CD14-positive monocyte (primary cell): ENCODE measurements at regions not wholly inside any gene's neighbourhood (a gene's known extent, or its start where the extent isn't known, plus 50 kb on each side); places are given as distances from the start of the nearest gene placed in this dataset.

Source experiments
- DNase-seq, 3 donors: peaks; one replicate each; pipeline ENCODE4 v3.0.0-alpha.2; 2011 to 2022
- H2AFZ ChIP-seq: 2 replicates; pipeline ENCODE4 v1.6.0; 2012; ENCODE audit warnings: mild to moderate bottlenecking, low read depth, low read length, inconsistent platforms; ENCODE audit not compliant: insufficient read depth, poor library complexity, severe bottlenecking
- H3K27ac ChIP-seq, 2 donors: 1 replicate in 1 of 2; 2 replicates in 1 of 2; pipeline ENCODE4 v1.5.1; 2012 to 2013; ENCODE audit warnings: low read length in 2 of 2, control low read depth in 1 of 2, inconsistent platforms in 1 of 2, low read depth in 1 of 2, mild to moderate bottlenecking in 1 of 2
- H3K27me3 ChIP-seq, 2 donors: one replicate each; pipeline versions ENCODE4 v1.6.0 to v1.6.1; 2011 to 2013; ENCODE audit warnings: low read length in 2 of 2; ENCODE audit not compliant: control insufficient read depth in 2 of 2, insufficient read depth in 2 of 2
- H3K36me3 ChIP-seq, 2 donors: replicated peaks in 1 of 2; 1 replicate in 1 of 2; 2 replicates in 1 of 2; pipeline versions ENCODE4 v1.5.1 to v1.6.1; 2012 to 2013; ENCODE audit warnings: low read length in 2 of 2, control low read depth in 1 of 2, inconsistent platforms in 1 of 2, mild to moderate bottlenecking in 1 of 2; ENCODE audit not compliant: insufficient read depth in 2 of 2, control insufficient read depth in 1 of 2
- H3K4me1 ChIP-seq, 2 donors: 1 replicate in 1 of 2; 2 replicates in 1 of 2; pipeline versions ENCODE4 v1.5.1 to v1.6.1; 2012 to 2013; ENCODE audit warnings: low read length in 2 of 2, control low read depth in 1 of 2, inconsistent platforms in 1 of 2, mild to moderate bottlenecking in 1 of 2, moderate library complexity in 1 of 2; ENCODE audit not compliant: insufficient read depth in 2 of 2, control insufficient read depth in 1 of 2
- H3K4me2 ChIP-seq: replicated peaks from 2 replicates; pipeline ENCODE3; 2012; ENCODE audit warnings: low read length, moderate library complexity, mild to moderate bottlenecking; ENCODE audit not compliant: poor library complexity, severe bottlenecking; ENCODE audit errors: extremely low read depth
- H3K4me3 ChIP-seq, 3 experiments: fragments of 200-600 bp in 1 of 3; sonication (generic) in 1 of 3; replicated peaks in 1 of 3; 1 replicate in 2 of 3; 2 replicates in 1 of 3; pipeline ENCODE4 v1.5.1; 2011 to 2013; ENCODE audit warnings: low read length in 3 of 3, mild to moderate bottlenecking in 3 of 3, control low read depth in 2 of 3, low read depth in 2 of 3, inconsistent platforms in 1 of 3, moderate library complexity in 1 of 3
- H3K79me2 ChIP-seq: 2 replicates; pipeline ENCODE4 v1.6.0; 2012; ENCODE audit warnings: mild to moderate bottlenecking, control low read depth, inconsistent platforms, low read length, moderate library complexity; ENCODE audit not compliant: insufficient read depth
- H3K9ac ChIP-seq: 2 replicates; pipeline ENCODE4 v1.6.0; 2017; ENCODE audit warnings: low read length, mild to moderate bottlenecking; ENCODE audit not compliant: insufficient read depth, poor library complexity, severe bottlenecking
- H3K9me3 ChIP-seq, 2 donors: replicated peaks in 1 of 2; 1 replicate in 1 of 2; 2 replicates in 1 of 2; pipeline versions ENCODE4 v1.5.1 to v1.6.1; 2012 to 2013; ENCODE audit warnings: low read length in 2 of 2, control low read depth in 1 of 2; ENCODE audit not compliant: control insufficient read depth in 1 of 2, insufficient read depth in 1 of 2
- H4K20me1 ChIP-seq: 2 replicates; pipeline ENCODE4 v1.6.0; 2012; ENCODE audit warnings: mild to moderate bottlenecking, low read length, control low read depth, moderate library complexity; ENCODE audit not compliant: insufficient read depth
- H3K27ac Mint-ChIP-seq, 7 donors: one replicate each; pipeline ENCODE4 v1.8.0; 2020; ENCODE audit warnings: mild to moderate bottlenecking in 7 of 7, mixed read lengths in 7 of 7, moderate library complexity in 6 of 7, inconsistent platforms in 2 of 7
- H3K27me3 Mint-ChIP-seq, 3 donors: one replicate each; pipeline ENCODE4 v1.8.0; 2021 to 2022; ENCODE audit warnings: low read depth in 3 of 3, mild to moderate bottlenecking in 3 of 3, mixed read lengths in 3 of 3, moderate library complexity in 3 of 3, inconsistent platforms in 1 of 3
- H3K36me3 Mint-ChIP-seq, 2 donors: one replicate each; pipeline ENCODE4 v1.8.0; 2020; ENCODE audit warnings: mixed read lengths in 2 of 2, inconsistent platforms in 1 of 2, mild to moderate bottlenecking in 1 of 2
- H3K4me1 Mint-ChIP-seq: one replicate; pipeline ENCODE4 v1.8.0; 2020; ENCODE audit warnings: mild to moderate bottlenecking, mixed read lengths
- H3K4me3 Mint-ChIP-seq, 2 donors: one replicate each; pipeline ENCODE4 v1.8.0; 2020; ENCODE audit warnings: mild to moderate bottlenecking in 2 of 2, mixed read lengths in 2 of 2, moderate library complexity in 1 of 2
- H3K9me3 Mint-ChIP-seq, 7 donors: one replicate each; pipeline ENCODE4 v1.8.0; 2020 to 2022; ENCODE audit warnings: mixed read lengths in 7 of 7, mild to moderate bottlenecking in 6 of 7, moderate library complexity in 6 of 7, inconsistent platforms in 2 of 7
- WGBS: methylation state at CpG from one replicate; pipeline ENCODE4 v1.1.5; 2013; ENCODE audit warnings: missing lambda C conversion rate; ENCODE audit not compliant: insufficient coverage; 5-methylcytosine and 5-hydroxymethylcytosine counted together
- intact Hi-C, 2 donors: fragments of 100-400 bp; cut with micrococcal nuclease; formaldehyde crosslinking; loops; one replicate each; pipeline versions ENCODE4 v1.15.0 to v1.15.1; 2023
- TF ChIP-seq, protein P1 (sequence below): fragments of 200-600 bp; IDR thresholded peaks from one replicate; pipeline ENCODE4 v1.8.0; 2022; ENCODE audit warnings: antibody characterized with exemption, mild to moderate bottlenecking

GRCh38 chr15:66883284-66883911 is 181.4 kb downstream of the SMAD6 start:
- no peaks in the 10 kb centered on the region for H3K79me2 ChIP-seq
- H3K4me2 ChIP-seq = no peak overlapping the region
- no peaks in the 10 kb centered on the region for H4K20me1 ChIP-seq
- H2AFZ ChIP-seq = no peak overlapping the region
- H3K36me3 ChIP-seq = no peaks in the 10 kb centered on the region
- H3K9ac ChIP-seq = no peak overlapping the region
- H3K27me3 ChIP-seq = no peaks in the 10 kb centered on the region
- no peaks in the 10 kb centered on the region for H3K4me1 Mint-ChIP-seq
- no peaks in the 10 kb centered on the region for H3K9me3 ChIP-seq
- H3K27ac ChIP-seq = no peak overlapping the region
- H3K36me3 Mint-ChIP-seq = no peaks in the 10 kb centered on the region
- H3K4me3 Mint-ChIP-seq = no peak overlapping the region
- H3K4me3 ChIP-seq = no peak overlapping the region
- TF ChIP-seq, protein P1, sequence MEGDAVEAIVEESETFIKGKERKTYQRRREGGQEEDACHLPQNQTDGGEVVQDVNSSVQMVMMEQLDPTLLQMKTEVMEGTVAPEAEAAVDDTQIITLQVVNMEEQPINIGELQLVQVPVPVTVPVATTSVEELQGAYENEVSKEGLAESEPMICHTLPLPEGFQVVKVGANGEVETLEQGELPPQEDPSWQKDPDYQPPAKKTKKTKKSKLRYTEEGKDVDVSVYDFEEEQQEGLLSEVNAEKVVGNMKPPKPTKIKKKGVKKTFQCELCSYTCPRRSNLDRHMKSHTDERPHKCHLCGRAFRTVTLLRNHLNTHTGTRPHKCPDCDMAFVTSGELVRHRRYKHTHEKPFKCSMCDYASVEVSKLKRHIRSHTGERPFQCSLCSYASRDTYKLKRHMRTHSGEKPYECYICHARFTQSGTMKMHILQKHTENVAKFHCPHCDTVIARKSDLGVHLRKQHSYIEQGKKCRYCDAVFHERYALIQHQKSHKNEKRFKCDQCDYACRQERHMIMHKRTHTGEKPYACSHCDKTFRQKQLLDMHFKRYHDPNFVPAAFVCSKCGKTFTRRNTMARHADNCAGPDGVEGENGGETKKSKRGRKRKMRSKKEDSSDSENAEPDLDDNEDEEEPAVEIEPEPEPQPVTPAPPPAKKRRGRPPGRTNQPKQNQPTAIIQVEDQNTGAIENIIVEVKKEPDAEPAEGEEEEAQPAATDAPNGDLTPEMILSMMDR = no peak
- peaks cover 0 to 5% (median 2%) of the 10 kb centered on the region in 7 donors for H3K9me3 Mint-ChIP-seq
- H3K27ac Mint-ChIP-seq = no peak overlapping the region
- H3K4me1 ChIP-seq = no peaks in the 10 kb centered on the region
- intact Hi-C loops = no loop called here
- 53% methylated on average over 9 of the region's 10 CpGs for WGBS
- no peak for DNase-seq
- peaks cover 3 to 9% (median 8%) of the 10 kb centered on the region in 3 donors for H3K27me3 Mint-ChIP-seq

DNA sequence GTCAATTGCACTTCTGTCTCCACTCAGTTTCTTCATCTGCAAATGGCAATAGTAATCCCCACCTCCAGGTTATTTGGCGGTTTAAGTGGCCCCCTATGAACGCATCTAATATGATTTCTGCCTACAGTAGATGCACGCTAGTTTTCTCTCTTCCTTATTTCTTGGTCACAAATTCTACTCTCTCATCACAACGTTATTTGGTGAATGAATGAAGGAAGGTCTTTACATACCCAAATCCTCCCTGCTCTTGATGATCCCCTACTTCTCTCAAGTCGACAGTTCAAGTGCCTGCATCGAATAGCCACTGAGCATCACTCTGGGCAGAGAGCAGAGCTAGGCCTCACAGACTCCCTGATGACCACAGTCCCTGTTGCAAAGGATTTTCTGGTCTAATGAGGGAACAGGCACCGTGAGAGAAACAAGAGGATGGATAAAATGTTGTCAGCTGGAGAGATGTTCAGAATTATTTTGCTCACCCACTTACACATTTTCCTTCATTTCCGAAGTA is 181.2 kb upstream of the SMAD3 start:
- H2AFZ ChIP-seq = no peak overlapping the region
- Mint-ChIP-seq H3K27me3 (peaks cover 3 to 9% (median 8%) of the 10 kb centered on the region in 3 donors), H3K4me1 (no peaks in the 10 kb centered on the region), H3K27ac (no peak overlapping the region), H3K9me3 (peaks cover 0 to 5% (median 3%) of the 10 kb centered on the region in 7 donors), H3K36me3 (no peaks in the 10 kb centered on the region), H3K4me3 (no peak overlapping the region)
- TF ChIP-seq, protein P1 = no peak
- H3K4me3 ChIP-seq = no peak overlapping the region
- H4K20me1 ChIP-seq = no peaks in the 10 kb centered on the region
- H3K4me1 ChIP-seq = no peaks in the 10 kb centered on the region
- no peaks in the 10 kb centered on the region for H3K36me3 ChIP-seq
- no peak overlapping the region for H3K27ac ChIP-seq
- intact Hi-C loops = no loop called here
- H3K4me2 ChIP-seq = no peak overlapping the region
- WGBS = 94% methylated on average over 3 of the region's 8 CpGs
- DNase-seq = no peak
- no peak overlapping the region for H3K9ac ChIP-seq
- H3K79me2 ChIP-seq = no peaks in the 10 kb centered on the region
- peaks cover 0 to under 1% of the 10 kb centered on the region in 2 donors for H3K9me3 ChIP-seq
- no peaks in the 10 kb centered on the region for H3K27me3 ChIP-seq
